ENCODE measurements at regions not wholly inside any gene's neighbourhood (a gene's known extent, or its start where the extent isn't known, plus 50 kb on each side); places are given as distances from the start of the nearest gene placed in this dataset.
"Not testable (repeated sequence)": the region's sequence is repeated elsewhere in the genome, so short reads cannot be mapped to it uniquely, and the experiment has no call there.

- H3K27ac ChIP-seq (ENCODE audit: low read depth, low read length), result no peak overlapping the region
- no peak for DNase-seq (ENCODE audit: low read depth, low spot score)
- no peak for TF ChIP-seq CTCF (IDR thresholded peaks at IDR 0.05; ENCODE audit: low read depth, low read length)
- no peak overlapping the region for H3K4me3 ChIP-seq (ENCODE audit: low read depth, low read length)
- POLR2A ChIA-PET, result no interaction called here
- H3K27me3 ChIP-seq (ENCODE audit: control insufficient read depth, insufficient read depth, low read length), result no peaks in the 10 kb centered on the region
- peaks cover 36% of the 10 kb centered on the region for H3K9me3 ChIP-seq (ENCODE audit: control insufficient read depth, insufficient read depth, low read length)
- CTCF ChIA-PET, result no interaction called here
These were observed 213.0 kb downstream of the BUB3 start for GRCh38 chr10:123367195-123367594.

- H3K9me3 ChIP-seq (ENCODE audit: control insufficient read depth, insufficient read depth, low read length), result peaks cover 26% of the 10 kb centered on the region
- H3K4me3 ChIP-seq (ENCODE audit: low read depth, low read length); CTCF ChIA-PET; POLR2A ChIA-PET; H3K27ac ChIP-seq (ENCODE audit: low read depth, low read length); H3K27me3 ChIP-seq (ENCODE audit: control insufficient read depth, insufficient read depth, low read length); DNase-seq (ENCODE audit: low read depth, low spot score): not testable (repeated sequence)
These were observed 217.4 kb downstream of the BUB3 start for GRCh38 chr10:123371626-123372025.

GRCh38 chr10:123373591-123373990 lies 219.4 kb downstream of the BUB3 start:
- ChIA-PET CTCF (no interaction called here), POLR2A (no interaction called here)
- Histone ChIP-seq H3K9me3 (ENCODE audit: control insufficient read depth, insufficient read depth, low read length) (peaks cover 28% of the 10 kb centered on the region), H3K27me3 (ENCODE audit: control insufficient read depth, insufficient read depth, low read length) (no peaks in the 10 kb centered on the region), H3K27ac (ENCODE audit: low read depth, low read length) (no peak overlapping the region), H3K4me3 (ENCODE audit: low read depth, low read length) (no peak overlapping the region)
- no peak for TF ChIP-seq CTCF (IDR thresholded peaks at IDR 0.05; ENCODE audit: low read depth, low read length)
- no peak for DNase-seq (ENCODE audit: low read depth, low spot score)

GRCh38 chr10:123375097-123375496 lies 220.9 kb downstream of the BUB3 start:
- POLR2A ChIA-PET, result no interaction called here
- CTCF ChIA-PET, result no interaction called here
- DNase-seq (ENCODE audit: low read depth, low spot score), result no peak
- Histone ChIP-seq H3K27me3 (ENCODE audit: control insufficient read depth, insufficient read depth, low read length) (no peaks in the 10 kb centered on the region), H3K4me3 (ENCODE audit: low read depth, low read length) (no peak overlapping the region), H3K9me3 (ENCODE audit: control insufficient read depth, insufficient read depth, low read length) (peaks cover 40% of the 10 kb centered on the region), H3K27ac (ENCODE audit: low read depth, low read length) (no peak overlapping the region)
- TF ChIP-seq CTCF (IDR thresholded peaks at IDR 0.05; ENCODE audit: low read depth, low read length), result no peak

GRCh38 chr10:123375738-123376137 lies 221.5 kb downstream of the BUB3 start:
- H3K27me3 ChIP-seq (ENCODE audit: control insufficient read depth, insufficient read depth, low read length), result no peaks in the 10 kb centered on the region
- H3K4me3 ChIP-seq (ENCODE audit: low read depth, low read length), result no peak overlapping the region
- TF ChIP-seq CTCF (IDR thresholded peaks at IDR 0.05; ENCODE audit: low read depth, low read length), result no peak
- POLR2A ChIA-PET, result no interaction called here
- H3K27ac ChIP-seq (ENCODE audit: low read depth, low read length), result no peak overlapping the region
- H3K9me3 ChIP-seq (ENCODE audit: control insufficient read depth, insufficient read depth, low read length), result peaks cover 40% of the 10 kb centered on the region
- CTCF ChIA-PET, result no interaction called here
- DNase-seq (ENCODE audit: low read depth, low spot score), result no peak

- no peaks in the 10 kb centered on the region for H3K27me3 ChIP-seq (ENCODE audit: control insufficient read depth, insufficient read depth, low read length)
- no peak overlapping the region for H3K27ac ChIP-seq (ENCODE audit: low read depth, low read length)
- ChIA-PET POLR2A (no interaction called here), CTCF (no interaction called here)
- H3K9me3 ChIP-seq (ENCODE audit: control insufficient read depth, insufficient read depth, low read length), result peaks cover 52% of the 10 kb centered on the region
- DNase-seq (ENCODE audit: low read depth, low spot score), result no peak
- TF ChIP-seq CTCF (IDR thresholded peaks at IDR 0.05; ENCODE audit: low read depth, low read length), result no peak
- H3K4me3 ChIP-seq (ENCODE audit: low read depth, low read length), result no peak overlapping the region
These were observed 223.7 kb downstream of the BUB3 start for GRCh38 chr10:123377883-123378282.

All from AG04450 (cell line).